ENCODE measurements at regions not wholly inside any gene's neighbourhood (a gene's known extent, or its start where the extent isn't known, plus 50 kb on each side); places are given as distances from the start of the nearest gene placed in this dataset.

GRCh38 chr12:114992443-114992842 lies 308.5 kb upstream of the TBX3 start:
- Mint-ChIP-seq H3K36me3 (no peaks in the 10 kb centered on the region), H3K9me3 (peaks cover 5 to 19% (median 10%) of the 10 kb centered on the region in 5 donors), H3K4me3 (no peak overlapping the region), H3K27me3 (no peaks in the 10 kb centered on the region), H3K4me1 (no peaks in the 10 kb centered on the region), H3K27ac (no peak overlapping the region)
- Histone ChIP-seq H3K9me3 (ENCODE audit: low read length) (no peaks in the 10 kb centered on the region), H3K36me3 (ENCODE audit: insufficient read depth, low read length) (no peaks in the 10 kb centered on the region), H3K27ac (ENCODE audit: low read depth, low read length) (no peak overlapping the region), H3K4me3 (ENCODE audit: low read length) (no peak overlapping the region), H3K27me3 (ENCODE audit: insufficient read depth, low read length, poor library complexity, severe bottlenecking) (no peaks in the 10 kb centered on the region), H3K4me1 (ENCODE audit: insufficient read depth, low read length) (no peaks in the 10 kb centered on the region)
- ChIA-PET POLR2A (no interaction called here), CTCF (no interaction called here)
- no peak for DNase-seq

GRCh38 chr12:114990381-114990780 lies 306.4 kb upstream of the TBX3 start:
- no peak overlapping the region for H3K4me3 Mint-ChIP-seq
- H3K27ac ChIP-seq (ENCODE audit: low read depth, low read length) = no peak overlapping the region
- POLR2A ChIA-PET = no interaction called here
- H3K36me3 Mint-ChIP-seq = no peaks in the 10 kb centered on the region
- no peak for DNase-seq
- no peaks in the 10 kb centered on the region for H3K9me3 ChIP-seq (ENCODE audit: low read length)
- H3K27ac Mint-ChIP-seq = no peak overlapping the region
- H3K4me1 ChIP-seq (ENCODE audit: insufficient read depth, low read length) = no peaks in the 10 kb centered on the region
- H3K27me3 ChIP-seq (ENCODE audit: insufficient read depth, low read length, poor library complexity, severe bottlenecking) = no peaks in the 10 kb centered on the region
- H3K4me1 Mint-ChIP-seq = no peaks in the 10 kb centered on the region
- no peaks in the 10 kb centered on the region for H3K27me3 Mint-ChIP-seq
- peaks cover 3 to 17% (median 5%) of the 10 kb centered on the region in 5 donors for H3K9me3 Mint-ChIP-seq
- H3K36me3 ChIP-seq (ENCODE audit: insufficient read depth, low read length) = no peaks in the 10 kb centered on the region
- no peak overlapping the region for H3K4me3 ChIP-seq (ENCODE audit: low read length)
- CTCF ChIA-PET = no interaction called here

- CTCF ChIA-PET = no interaction called here
These were observed 302.9 kb upstream of the TBX3 start for GRCh38 chr12:114986849-114987248.

GRCh38 chr12:114986178-114986714 lies 302.3 kb upstream of the TBX3 start:
- H3K27me3 Mint-ChIP-seq = no peaks in the 10 kb centered on the region
- no peak for DNase-seq
- ChIA-PET CTCF (no interaction called here), POLR2A (no interaction called here)
- Histone ChIP-seq H3K9me3 (ENCODE audit: low read length) (no peaks in the 10 kb centered on the region), H3K27ac (ENCODE audit: low read depth, low read length) (no peak overlapping the region), H3K27me3 (ENCODE audit: insufficient read depth, low read length, poor library complexity, severe bottlenecking) (no peaks in the 10 kb centered on the region), H3K36me3 (ENCODE audit: insufficient read depth, low read length) (no peaks in the 10 kb centered on the region), H3K4me3 (ENCODE audit: low read length) (no peak overlapping the region), H3K4me1 (ENCODE audit: insufficient read depth, low read length) (no peaks in the 10 kb centered on the region)
- H3K4me1 Mint-ChIP-seq = no peaks in the 10 kb centered on the region
- peaks cover 2 to 14% (median 8%) of the 10 kb centered on the region in 5 donors for H3K9me3 Mint-ChIP-seq
- H3K27ac Mint-ChIP-seq = no peak overlapping the region
- no peaks in the 10 kb centered on the region for H3K36me3 Mint-ChIP-seq
- no peak overlapping the region for H3K4me3 Mint-ChIP-seq

More at GRCh38 chr12:114986849-114987248, 302.9 kb upstream of the TBX3 start:
- DNase-seq = no peak
- Mint-ChIP-seq H3K4me1 (no peaks in the 10 kb centered on the region), H3K27ac (no peak overlapping the region), H3K4me3 (no peak overlapping the region), H3K27me3 (no peaks in the 10 kb centered on the region), H3K9me3 (peaks cover 2 to 14% (median 8%) of the 10 kb centered on the region in 5 donors), H3K36me3 (no peaks in the 10 kb centered on the region)
- Histone ChIP-seq H3K9me3 (ENCODE audit: low read length) (no peaks in the 10 kb centered on the region), H3K4me3 (ENCODE audit: low read length) (no peak overlapping the region), H3K36me3 (ENCODE audit: insufficient read depth, low read length) (no peaks in the 10 kb centered on the region), H3K27ac (ENCODE audit: low read depth, low read length) (no peak overlapping the region), H3K4me1 (ENCODE audit: insufficient read depth, low read length) (no peaks in the 10 kb centered on the region), H3K27me3 (ENCODE audit: insufficient read depth, low read length, poor library complexity, severe bottlenecking) (no peaks in the 10 kb centered on the region)
- POLR2A ChIA-PET = no interaction called here

- Mint-ChIP-seq H3K27me3 (no peaks in the 10 kb centered on the region), H3K9me3 (peaks cover 6 to 12% (median 10%) of the 10 kb centered on the region in 5 donors), H3K36me3 (no peaks in the 10 kb centered on the region), H3K4me3 (no peak overlapping the region), H3K4me1 (no peaks in the 10 kb centered on the region), H3K27ac (no peak overlapping the region)
- no peak for DNase-seq
- ChIA-PET CTCF (no interaction called here), POLR2A (no interaction called here)
- Histone ChIP-seq H3K27me3 (ENCODE audit: insufficient read depth, low read length, poor library complexity, severe bottlenecking) (no peaks in the 10 kb centered on the region), H3K27ac (ENCODE audit: low read depth, low read length) (no peak overlapping the region), H3K4me1 (ENCODE audit: insufficient read depth, low read length) (no peaks in the 10 kb centered on the region), H3K36me3 (ENCODE audit: insufficient read depth, low read length) (no peaks in the 10 kb centered on the region), H3K4me3 (ENCODE audit: low read length) (no peak overlapping the region), H3K9me3 (ENCODE audit: low read length) (no peaks in the 10 kb centered on the region)
These were observed 300.7 kb upstream of the TBX3 start for GRCh38 chr12:114984634-114985061.

GRCh38 chr12:114982760-114983159 lies 298.8 kb upstream of the TBX3 start:
- H3K36me3 ChIP-seq (ENCODE audit: insufficient read depth, low read length) = no peaks in the 10 kb centered on the region
- no peak for DNase-seq
- H3K4me1 ChIP-seq (ENCODE audit: insufficient read depth, low read length) = no peaks in the 10 kb centered on the region
- Mint-ChIP-seq H3K27ac (no peak overlapping the region), H3K9me3 (peaks cover 8 to 13% (median 12%) of the 10 kb centered on the region in 5 donors), H3K4me3 (no peak overlapping the region), H3K27me3 (peaks cover 0 to 1% of the 10 kb centered on the region in 2 donors), H3K4me1 (no peaks in the 10 kb centered on the region), H3K36me3 (no peaks in the 10 kb centered on the region)
- no peak overlapping the region for H3K4me3 ChIP-seq (ENCODE audit: low read length)
- no peaks in the 10 kb centered on the region for H3K27me3 ChIP-seq (ENCODE audit: insufficient read depth, low read length, poor library complexity, severe bottlenecking)
- H3K9me3 ChIP-seq (ENCODE audit: low read length) = no peaks in the 10 kb centered on the region
- ChIA-PET POLR2A (no interaction called here), CTCF (no interaction called here)
- no peak overlapping the region for H3K27ac ChIP-seq (ENCODE audit: low read depth, low read length)

GRCh38 chr12:114981036-114981435 lies 297.1 kb upstream of the TBX3 start:
- Histone ChIP-seq H3K4me1 (ENCODE audit: insufficient read depth, low read length) (no peaks in the 10 kb centered on the region), H3K36me3 (ENCODE audit: insufficient read depth, low read length) (no peaks in the 10 kb centered on the region), H3K27ac (ENCODE audit: low read depth, low read length) (no peak overlapping the region), H3K9me3 (ENCODE audit: low read length) (no peaks in the 10 kb centered on the region), H3K4me3 (ENCODE audit: low read length) (no peak overlapping the region), H3K27me3 (ENCODE audit: insufficient read depth, low read length, poor library complexity, severe bottlenecking) (no peaks in the 10 kb centered on the region)
- peaks cover 8 to 13% (median 10%) of the 10 kb centered on the region in 5 donors for H3K9me3 Mint-ChIP-seq
- H3K27ac Mint-ChIP-seq = no peak overlapping the region
- DNase-seq = no peak
- no peak overlapping the region for H3K4me3 Mint-ChIP-seq
- ChIA-PET POLR2A (no interaction called here), CTCF (no interaction called here)
- no peaks in the 10 kb centered on the region for H3K36me3 Mint-ChIP-seq
- H3K27me3 Mint-ChIP-seq = peaks cover 0 to 1% of the 10 kb centered on the region in 2 donors
- H3K4me1 Mint-ChIP-seq = no peaks in the 10 kb centered on the region

- Histone ChIP-seq H3K9me3 (ENCODE audit: low read length) (no peaks in the 10 kb centered on the region), H3K4me1 (ENCODE audit: insufficient read depth, low read length) (no peaks in the 10 kb centered on the region), H3K27ac (ENCODE audit: low read depth, low read length) (no peak overlapping the region), H3K4me3 (ENCODE audit: low read length) (no peak overlapping the region), H3K36me3 (ENCODE audit: insufficient read depth, low read length) (no peaks in the 10 kb centered on the region), H3K27me3 (ENCODE audit: insufficient read depth, low read length, poor library complexity, severe bottlenecking) (no peaks in the 10 kb centered on the region)
- H3K9me3 Mint-ChIP-seq = peaks cover 3 to 13% (median 11%) of the 10 kb centered on the region in 5 donors
- H3K27ac Mint-ChIP-seq = no peak overlapping the region
- no peaks in the 10 kb centered on the region for H3K4me1 Mint-ChIP-seq
- H3K36me3 Mint-ChIP-seq = no peaks in the 10 kb centered on the region
- CTCF ChIA-PET = no interaction called here
- POLR2A ChIA-PET = no interaction called here
- peaks cover 0 to 1% of the 10 kb centered on the region in 2 donors for H3K27me3 Mint-ChIP-seq
- no peak overlapping the region for H3K4me3 Mint-ChIP-seq
- DNase-seq = no peak
These were observed 293.0 kb upstream of the TBX3 start for GRCh38 chr12:114976959-114977358.

- POLR2A ChIA-PET = no interaction called here
These were observed 292.4 kb upstream of the TBX3 start for GRCh38 chr12:114976372-114976771.

More at GRCh38 chr12:114976372-114976771, 292.4 kb upstream of the TBX3 start:
- CTCF ChIA-PET = no interaction called here
- Mint-ChIP-seq H3K4me3 (no peak overlapping the region), H3K27ac (no peak overlapping the region), H3K9me3 (peaks cover 3 to 13% (median 11%) of the 10 kb centered on the region in 5 donors), H3K36me3 (no peaks in the 10 kb centered on the region), H3K4me1 (no peaks in the 10 kb centered on the region), H3K27me3 (peaks cover 0 to 1% of the 10 kb centered on the region in 2 donors)
- Histone ChIP-seq H3K4me1 (ENCODE audit: insufficient read depth, low read length) (no peaks in the 10 kb centered on the region), H3K36me3 (ENCODE audit: insufficient read depth, low read length) (no peaks in the 10 kb centered on the region), H3K27me3 (ENCODE audit: insufficient read depth, low read length, poor library complexity, severe bottlenecking) (no peaks in the 10 kb centered on the region), H3K27ac (ENCODE audit: low read depth, low read length) (no peak overlapping the region), H3K4me3 (ENCODE audit: low read length) (no peak overlapping the region), H3K9me3 (ENCODE audit: low read length) (no peaks in the 10 kb centered on the region)
- DNase-seq = no peak

Data from CD8-positive, alpha-beta memory T cell (primary cell).